Left renal cortex interstitium (tissue), 4 donors: ENCODE measurements at regions not wholly inside any gene's neighbourhood (a gene's known extent, or its start where the extent isn't known, plus 50 kb on each side); places are given as distances from the start of the nearest gene placed in this dataset.
"Not testable (repeated sequence)": the region's sequence is repeated elsewhere in the genome, so short reads cannot be mapped to it uniquely, and the experiment has no call there.

ENCODE experiments used
- DNase-seq, 4 donors: peaks; one replicate each; pipeline ENCODE4 v3.0.0-alpha.2; 2013; ENCODE audit warnings: low read depth in 4 of 4, low spot score in 2 of 4, missing footprints in 1 of 4

GRCh38 chr20:29762620-29763019 lies 1494.8 kb upstream of the DEFB115 start:
- DNase-seq, result no peak

DNA sequence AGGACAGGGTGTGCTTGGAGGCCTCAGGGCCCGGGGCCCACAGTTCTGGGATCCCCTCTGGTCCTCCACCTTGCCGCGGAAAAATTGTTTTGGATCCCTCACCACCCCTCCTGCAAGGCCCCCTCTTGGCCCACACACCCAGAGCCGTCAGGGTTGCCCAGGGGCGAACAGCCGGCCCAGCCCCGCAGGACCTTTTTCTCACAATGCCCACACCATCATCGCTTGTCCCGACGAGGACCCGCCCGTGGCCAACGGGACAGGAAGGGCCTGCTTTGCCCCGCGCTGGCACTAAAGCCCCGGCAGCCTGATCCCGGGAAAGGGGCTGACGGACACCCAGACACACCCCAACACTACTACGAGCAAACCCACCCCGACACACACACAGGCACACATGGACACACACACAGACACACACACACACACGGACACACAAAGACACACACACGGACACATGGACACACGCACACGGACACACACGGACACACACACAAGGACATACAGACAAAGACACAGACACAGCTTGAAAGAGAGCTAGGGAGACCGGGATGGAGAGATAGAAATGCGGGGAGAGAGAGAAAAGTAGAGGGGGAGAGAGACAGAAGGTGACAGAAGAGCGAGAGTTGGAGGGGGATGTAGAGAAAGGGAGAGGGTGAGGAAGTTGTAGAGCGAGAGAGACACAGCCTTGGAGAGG lies 1493.5 kb upstream of the DEFB115 start:
- DNase-seq, result no peak

- not testable (repeated sequence) for DNase-seq
These were observed 1492.4 kb upstream of the DEFB115 start for GRCh38 chr20:29764922-29765610.

DNA sequence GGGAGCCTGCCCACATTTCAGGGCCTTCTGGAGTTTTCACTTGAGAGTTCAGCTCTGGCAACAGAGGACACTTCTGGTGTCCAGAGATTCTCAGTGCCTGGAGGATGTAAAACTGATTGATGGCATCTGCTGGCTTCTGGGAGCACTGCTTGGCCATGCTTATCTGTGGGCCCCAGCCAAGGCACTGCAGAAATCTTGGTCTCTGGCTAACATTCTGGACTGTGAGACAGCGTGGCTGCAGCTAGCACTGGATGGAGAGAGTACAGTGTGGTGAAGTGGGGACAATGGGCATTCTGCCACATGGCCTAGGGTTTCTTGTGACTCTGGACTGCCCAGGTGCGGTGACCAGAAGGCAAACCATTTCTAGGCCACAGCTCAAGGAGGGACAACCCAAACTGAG lies 1479.4 kb upstream of the DEFB115 start:
- DNase-seq, result not testable (repeated sequence)

DNA sequence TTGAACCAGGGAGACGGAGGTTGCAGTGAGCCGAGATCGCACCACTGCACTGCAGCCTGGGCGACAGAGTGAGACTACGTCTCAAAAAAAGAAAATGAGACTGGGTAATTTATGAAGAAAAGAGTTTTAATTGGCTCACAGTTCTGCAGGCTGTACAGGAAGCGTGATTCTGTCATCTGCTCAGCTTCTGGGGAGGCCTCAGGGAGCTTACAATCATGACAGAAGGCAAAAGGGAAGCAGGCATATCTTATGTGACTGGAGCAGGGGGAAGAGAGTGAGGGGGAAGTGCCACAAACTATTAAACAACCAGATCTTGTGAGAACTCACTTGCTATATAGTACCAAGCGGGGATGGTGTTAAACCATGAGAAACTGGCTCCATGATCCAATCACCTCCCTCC lies 1476.2 kb upstream of the DEFB115 start:
- not testable (repeated sequence) for DNase-seq

DNA sequence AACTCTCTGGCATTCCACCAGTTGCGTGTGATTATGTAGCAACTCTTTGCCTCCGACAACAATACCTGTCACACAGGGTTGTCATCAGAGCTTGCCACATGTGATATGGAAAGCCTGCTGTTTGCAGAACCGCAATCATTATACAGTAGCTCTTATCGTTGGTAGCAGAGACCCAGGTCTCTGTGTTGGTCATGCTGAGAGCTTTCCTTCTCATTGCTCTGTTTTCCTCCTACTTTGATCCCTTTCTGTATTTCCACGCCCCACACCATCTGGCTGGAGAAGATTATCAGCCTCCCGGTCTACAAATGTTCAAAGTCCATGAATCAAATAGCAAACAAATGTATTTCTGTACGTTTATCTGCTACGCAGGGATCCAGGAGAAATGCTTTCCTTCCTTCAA lies 1475.6 kb upstream of the DEFB115 start:
- not testable (repeated sequence) for DNase-seq

GRCh38 chr20:29787456-29787855 lies 1470.0 kb upstream of the DEFB115 start:
- not testable (repeated sequence) for DNase-seq

GRCh38 chr20:29790510-29790909 lies 1467.0 kb upstream of the DEFB115 start:
- DNase-seq, result no peak

DNA sequence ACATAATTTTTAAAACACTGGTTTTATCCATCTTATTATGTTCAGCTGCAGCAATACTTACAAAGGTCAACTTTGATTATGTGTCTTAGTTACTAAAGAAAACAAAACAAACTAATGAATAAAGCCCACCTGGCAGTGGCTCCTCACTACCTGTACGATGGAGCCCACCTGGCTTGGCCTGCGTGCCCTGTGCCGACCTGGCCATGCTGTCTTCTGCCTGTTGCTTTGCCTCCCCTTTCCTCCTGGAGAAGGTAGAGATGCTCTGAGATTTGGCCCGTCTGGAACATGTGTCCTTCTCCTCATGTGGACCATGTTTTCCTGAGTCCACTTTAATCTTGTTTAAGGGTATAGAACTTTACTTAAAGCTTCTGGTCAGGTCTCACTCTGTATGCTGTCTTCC lies 1426.0 kb upstream of the DEFB115 start:
- not testable (repeated sequence) for DNase-seq

DNA sequence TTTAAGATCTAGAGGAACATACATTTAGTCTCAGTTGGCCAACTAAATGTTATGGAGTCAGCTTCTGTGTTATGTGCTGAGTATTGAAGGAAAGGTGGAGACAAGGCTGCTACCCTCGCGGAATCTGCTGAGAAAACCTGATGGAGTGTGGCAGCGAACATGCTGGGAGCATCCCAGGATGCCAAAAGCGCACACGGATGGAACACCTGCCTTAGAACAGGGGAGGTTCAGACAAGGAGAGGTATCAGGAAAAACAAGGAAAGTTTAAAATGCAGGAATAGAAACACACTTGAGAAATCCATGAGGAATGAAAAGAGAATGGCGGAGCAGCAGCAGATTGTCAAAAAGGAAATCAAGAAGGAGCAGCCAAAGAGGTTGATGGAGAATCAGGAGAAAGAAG lies 1389.5 kb upstream of the DEFB115 start:
- not testable (repeated sequence) for DNase-seq

GRCh38 chr20:29868688-29869087 lies 1388.8 kb upstream of the DEFB115 start:
- not testable (repeated sequence) for DNase-seq

DNA sequence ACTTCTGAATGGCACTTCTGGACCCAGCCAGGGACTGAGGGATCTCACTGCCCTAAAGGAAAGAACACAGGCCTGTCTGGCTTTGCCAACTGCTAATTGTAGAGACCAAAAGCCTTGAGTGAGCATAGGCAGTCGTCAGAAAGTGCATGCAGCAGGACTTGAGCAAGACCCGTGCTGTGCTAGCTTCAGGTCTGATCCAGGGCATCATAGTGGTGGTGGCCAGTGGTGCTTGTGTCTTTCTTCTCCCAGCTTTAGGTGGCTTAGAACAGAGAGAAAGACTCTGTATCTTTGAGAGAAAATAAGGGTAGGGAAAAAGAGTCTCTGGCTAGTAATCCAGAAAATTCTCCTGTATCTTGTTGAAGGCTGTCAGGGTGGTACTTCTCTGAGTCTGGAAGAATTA lies 1385.6 kb upstream of the DEFB115 start:
- not testable (repeated sequence) for DNase-seq

GRCh38 chr20:29873946-29874345 lies 1383.5 kb upstream of the DEFB115 start:
- DNase-seq, result peak; percentile 6 to 18 (median 12)

GRCh38 chr20:29874476-29875202 lies 1382.8 kb upstream of the DEFB115 start:
- DNase-seq, result no peak

GRCh38 chr20:29875321-29876083 lies 1382.0 kb upstream of the DEFB115 start:
- DNase-seq, result not testable (repeated sequence)

GRCh38 chr20:29876084-29876910 lies 1381.2 kb upstream of the DEFB115 start:
- not testable (repeated sequence) for DNase-seq

DNA sequence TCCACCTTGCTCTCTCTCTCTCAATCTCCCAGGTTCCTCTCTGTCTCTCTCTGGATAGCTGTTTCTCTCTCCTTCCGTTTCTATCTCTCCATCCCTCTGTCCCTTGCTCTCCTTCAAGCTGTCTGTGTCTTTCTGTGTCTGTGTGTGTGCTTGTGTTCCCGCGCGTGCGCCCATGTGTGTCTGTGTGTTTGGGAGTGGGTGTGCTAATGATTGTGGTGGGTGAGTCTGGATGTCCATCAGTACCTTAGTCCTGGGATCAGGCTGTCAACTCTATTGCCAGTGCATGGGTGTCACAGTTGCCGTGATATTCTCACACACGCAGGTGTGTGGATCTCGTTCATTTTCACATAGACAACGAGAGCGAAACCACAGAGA lies 1380.6 kb upstream of the DEFB115 start:
- DNase-seq, result no peak

DNA sequence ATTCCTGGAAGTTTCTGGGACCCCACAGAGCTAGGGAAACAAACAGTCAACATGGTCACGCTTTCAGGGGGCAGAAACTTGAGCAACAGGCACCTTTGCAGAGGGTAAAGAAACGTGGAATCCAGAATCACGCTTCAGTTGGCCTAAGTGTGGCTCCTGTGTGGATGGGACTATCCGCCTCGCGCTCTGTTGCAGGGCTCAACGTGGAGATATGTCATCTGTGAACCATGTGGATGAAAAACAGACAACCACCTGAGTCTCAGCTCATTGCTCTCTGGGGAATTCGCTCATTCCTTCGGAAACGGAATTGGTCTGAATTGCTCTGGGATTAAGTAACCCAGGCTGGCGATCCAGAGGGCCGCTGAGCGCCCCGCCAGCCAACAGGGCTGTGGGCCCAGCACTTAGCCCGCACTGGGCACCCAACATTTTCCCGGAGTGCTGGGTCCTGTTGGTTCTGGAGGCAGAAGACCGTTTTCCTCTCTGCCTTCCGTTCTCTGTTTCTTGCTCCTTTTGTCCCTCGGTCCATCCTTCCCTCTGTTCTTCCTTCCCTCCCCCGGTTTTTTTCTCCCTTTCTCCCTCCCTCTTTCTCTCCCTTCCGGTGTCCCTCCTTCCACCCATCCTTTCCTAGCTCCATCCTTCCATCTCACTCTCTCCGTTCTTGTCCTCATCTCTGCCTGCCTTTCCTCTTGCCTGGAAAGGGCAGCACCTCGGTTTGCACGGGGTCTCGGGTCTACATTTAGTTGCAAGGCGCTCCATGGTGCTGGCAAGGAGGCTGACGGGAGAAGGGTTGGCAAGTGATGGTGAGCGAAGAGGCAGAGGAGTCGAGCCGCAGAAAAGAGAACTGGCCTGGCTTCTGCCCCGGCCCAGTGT lies 1379.8 kb upstream of the DEFB115 start:
- not testable (repeated sequence) for DNase-seq

GRCh38 chr20:29878281-29878741 lies 1379.2 kb upstream of the DEFB115 start:
- DNase-seq, result peak in 1 of 4 donors; percentile 2
